ENCODE measurements at regions not wholly inside any gene's neighbourhood (a gene's known extent, or its start where the extent isn't known, plus 50 kb on each side); places are given as distances from the start of the nearest gene placed in this dataset.

DNA sequence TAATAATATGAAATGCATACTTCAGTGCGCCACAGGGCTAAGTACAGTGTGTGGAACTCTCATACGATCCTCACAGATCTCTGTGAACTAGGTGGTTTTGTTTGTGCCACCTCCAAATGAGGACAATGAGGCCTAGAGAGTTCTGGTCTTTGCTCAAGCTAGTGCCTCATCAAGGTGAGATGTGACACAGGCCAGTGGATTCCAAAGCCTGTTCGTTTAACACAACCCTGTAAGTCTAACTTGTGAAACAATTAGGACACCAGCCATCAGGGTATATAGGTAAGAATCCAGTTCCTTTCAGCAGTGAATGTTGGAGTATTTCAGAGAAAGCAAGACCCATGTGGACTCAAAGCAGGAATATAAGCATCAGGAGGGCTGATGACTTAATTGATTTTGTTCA is 130.7 kb upstream of the GAS1 start:
- TF ChIP-seq CTCF (IDR thresholded peaks at IDR 0.05; ENCODE audit: extremely low read depth in 1 of 2, insufficient read depth in 1 of 2, low read depth in 1 of 2, low read length in 2 of 2) (no peak), EZH2 (IDR thresholded peaks at IDR 0.05; ENCODE audit: borderline replicate concordance, low read depth, low read length, severe bottlenecking) (no peak), GATA2 (IDR thresholded peaks at IDR 0.05; ENCODE audit: insufficient read depth, insufficient read length, low read depth, low read length) (no peak), JUN (IDR thresholded peaks at IDR 0.05; ENCODE audit: borderline replicate concordance, insufficient read depth, insufficient read length, low read depth) (no peak)

All from endothelial cell of umbilical vein (primary cell).